WTC11 (cell line): ENCODE measurements at regions not wholly inside any gene's neighbourhood (a gene's known extent, or its start where the extent isn't known, plus 50 kb on each side); places are given as distances from the start of the nearest gene placed in this dataset.

ENCODE experiments used
- ATAC-seq: fragments of 200-7000 bp; cut with Tn5 transposase; 2 replicates; pipeline ENCODE4 v1.10.0; 2021; ENCODE audit warnings: mild to moderate bottlenecking, moderate library complexity
- CTCF ChIA-PET: fragments of 300-600 bp; sonication (Branson Sonifier 250); formaldehyde crosslinking; loops from one replicate; lab custom pipeline; 2021; ENCODE audit warnings: antibody characterized with exemption; lab: Charles Lee
- POLR2A ChIA-PET: fragments of 350-600 bp; sonication (Branson Sonifier 250); formaldehyde crosslinking; loops from one replicate; lab custom pipeline; 2021; ENCODE audit warnings: antibody characterized with exemption; lab: Charles Lee
- DNase-seq: peaks from one replicate; pipeline ENCODE4 v3.0.0; 2021; ENCODE audit warnings: low spot score
- H3K27ac Mint-ChIP-seq: 2 replicates; pipeline ENCODE4 v1.8.0; 2021; ENCODE audit warnings: mixed read lengths
- H3K27me3 Mint-ChIP-seq: 2 replicates; pipeline ENCODE4 v1.8.0; 2021; ENCODE audit warnings: low read depth, mild to moderate bottlenecking, moderate library complexity, mixed read lengths
- H3K36me3 Mint-ChIP-seq: 2 replicates; pipeline ENCODE4 v1.8.0; 2021; ENCODE audit warnings: mixed read lengths
- H3K4me1 Mint-ChIP-seq: 2 replicates; pipeline ENCODE4 v1.8.0; 2022; ENCODE audit warnings: mixed read lengths
- H3K4me3 Mint-ChIP-seq: 2 replicates; pipeline ENCODE4 v1.8.0; 2021; ENCODE audit warnings: mild to moderate bottlenecking, moderate library complexity, mixed read lengths
- H3K9me3 Mint-ChIP-seq: 2 replicates; pipeline ENCODE4 v1.8.0; 2021; ENCODE audit warnings: mixed read lengths
- ATF3 ChIP-seq: sonication (generic); formaldehyde crosslinking; conservative IDR thresholded peaks from 2 replicates; pipeline ENCODE4 v1.8.1; 2022; ENCODE audit warnings: mild to moderate bottlenecking, missing genetic modification reagents
- CREM ChIP-seq: sonication (generic); formaldehyde crosslinking; IDR thresholded peaks from 2 replicates; pipeline ENCODE4 v1.8.1; 2022; ENCODE audit warnings: mild to moderate bottlenecking, missing genetic modification reagents, moderate library complexity
- E2F5 ChIP-seq: sonication (generic); formaldehyde crosslinking; IDR thresholded peaks from 2 replicates; pipeline ENCODE4 v1.8.1; 2022; ENCODE audit warnings: mild to moderate bottlenecking, moderate library complexity, missing genetic modification reagents
- ERG ChIP-seq: fragments of 250-450 bp; sonication (Bioruptor Pico); IDR thresholded peaks from 2 replicates; pipeline ENCODE4 v1.8.0; 2021; ENCODE audit warnings: mild to moderate bottlenecking
- FOXK1 ChIP-seq: sonication (generic); formaldehyde crosslinking; IDR thresholded peaks from 2 replicates; pipeline ENCODE4 v1.8.0; 2022; ENCODE audit warnings: mild to moderate bottlenecking, moderate library complexity, missing genetic modification reagents
- JAZF1 ChIP-seq: fragments of 250-450 bp; sonication (Bioruptor Pico); IDR thresholded peaks from 2 replicates; pipeline ENCODE4 v1.9.0; 2021; ENCODE audit warnings: moderate library complexity, mild to moderate bottlenecking, inconsistent platforms
- NFYB ChIP-seq: sonication (generic); formaldehyde crosslinking; conservative IDR thresholded peaks from 2 replicates; pipeline ENCODE4 v1.8.0; 2022; ENCODE audit warnings: low read depth, missing genetic modification reagents
- NR3C1 ChIP-seq: sonication (generic); formaldehyde crosslinking; conservative IDR thresholded peaks from 2 replicates; pipeline ENCODE4 v1.8.1; 2023; ENCODE audit warnings: low read depth, mild to moderate bottlenecking, missing genetic modification reagents
- PRDM15 ChIP-seq: sonication (generic); formaldehyde crosslinking; IDR thresholded peaks from 2 replicates; pipeline ENCODE4 v1.8.0; 2022; ENCODE audit warnings: missing genetic modification reagents
- RELA ChIP-seq: sonication (generic); formaldehyde crosslinking; IDR thresholded peaks from 2 replicates; pipeline ENCODE4 v1.8.1; 2022; ENCODE audit warnings: missing genetic modification reagents, mild to moderate bottlenecking, borderline replicate concordance
- SP1 ChIP-seq: sonication (generic); formaldehyde crosslinking; conservative IDR thresholded peaks from 2 replicates; pipeline ENCODE4 v1.8.1; 2022; ENCODE audit warnings: missing genetic modification reagents
- TEAD4 ChIP-seq: sonication (generic); formaldehyde crosslinking; IDR thresholded peaks from 2 replicates; pipeline ENCODE4 v1.8.0; 2022; ENCODE audit warnings: mild to moderate bottlenecking, missing genetic modification reagents
- ZBTB21 ChIP-seq: sonication (generic); formaldehyde crosslinking; IDR thresholded peaks from 2 replicates; pipeline ENCODE4 v1.8.1; 2023; ENCODE audit warnings: mild to moderate bottlenecking, missing genetic modification reagents, borderline replicate concordance
- ZBTB43 ChIP-seq: sonication (generic); formaldehyde crosslinking; IDR thresholded peaks from 2 replicates; pipeline ENCODE4 v1.8.1; 2023; ENCODE audit warnings: mild to moderate bottlenecking, missing genetic modification reagents
- ZMAT4 ChIP-seq: fragments of 250-450 bp; sonication (Bioruptor Pico); IDR thresholded peaks from 2 replicates; pipeline ENCODE4 v1.9.0; 2021; ENCODE audit warnings: mild to moderate bottlenecking
- ZNF263 ChIP-seq: sonication (generic); formaldehyde crosslinking; IDR thresholded peaks from 2 replicates; pipeline ENCODE4 v1.8.1; 2022; ENCODE audit warnings: low read depth, mild to moderate bottlenecking, moderate library complexity, missing genetic modification reagents
- ZNF416 ChIP-seq: fragments of 250-450 bp; sonication (Bioruptor Pico); IDR thresholded peaks from 2 replicates; pipeline ENCODE4 v1.9.0; 2021; ENCODE audit warnings: mild to moderate bottlenecking, inconsistent platforms
- ZNF423 ChIP-seq: fragments of 250-450 bp; sonication (Bioruptor Pico); IDR thresholded peaks from 2 replicates; pipeline ENCODE4 v2.1.2; 2022; ENCODE audit warnings: mild to moderate bottlenecking, moderate library complexity
- ZNF532 ChIP-seq: fragments of 250-450 bp; sonication (Bioruptor Pico); IDR thresholded peaks from 2 replicates; pipeline ENCODE4 v1.9.0; 2021; ENCODE audit warnings: mild to moderate bottlenecking, borderline replicate concordance
- ZNF671 ChIP-seq: fragments of 250-450 bp; sonication (Bioruptor Pico); IDR thresholded peaks from 2 replicates; pipeline ENCODE4 v1.8.0; 2021; ENCODE audit warnings: mild to moderate bottlenecking

GRCh38 chr4:15150631-15151030 is 148.3 kb downstream of the CPEB2 start:
- DNase-seq (no peak), ATAC-seq (no peak)
- Mint-ChIP-seq H3K9me3 (peaks cover 23% of the 10 kb centered on the region), H3K4me1 (peaks cover 31% of the 10 kb centered on the region), H3K27ac (peak overlapping the region; percentile 6; the same call in 1 of the 2 replicates), H3K27me3 (no peaks in the 10 kb centered on the region), H3K36me3 (no peaks in the 10 kb centered on the region), H3K4me3 (no peak overlapping the region)
- TF ChIP-seq ZNF532 (no peak), ZNF263 (CRISPR knock-in tag) (no peak), E2F5 (CRISPR knock-in tag) (no peak), TEAD4 (CRISPR knock-in tag) (no peak), ATF3 (CRISPR knock-in tag) (no peak), SP1 (CRISPR knock-in tag) (no peak), ZBTB21 (CRISPR knock-in tag) (no peak), FOXK1 (no peak), JAZF1 (CRISPR knock-in tag) (no peak), ERG (CRISPR knock-in tag) (no peak), NFYB (CRISPR knock-in tag) (no peak), ZNF423 (CRISPR knock-in tag) (no peak), ZMAT4 (CRISPR knock-in tag) (no peak), ZNF416 (CRISPR knock-in tag) (no peak), ZBTB43 (CRISPR knock-in tag) (no peak)
- CTCF ChIA-PET: no interaction called here
- POLR2A ChIA-PET: no interaction called here

GRCh38 chr4:15151033-15151432 is 148.8 kb downstream of the CPEB2 start:
- no peak for ATAC-seq
- ChIA-PET POLR2A (no interaction called here), CTCF (no interaction called here)
- H3K9me3 Mint-ChIP-seq: peaks cover 27% of the 10 kb centered on the region
- H3K4me1 Mint-ChIP-seq: peaks cover 31% of the 10 kb centered on the region
- H3K27ac Mint-ChIP-seq: no peak overlapping the region
- no peak for DNase-seq
- no peak overlapping the region for H3K4me3 Mint-ChIP-seq
- no peaks in the 10 kb centered on the region for H3K36me3 Mint-ChIP-seq
- H3K27me3 Mint-ChIP-seq: no peaks in the 10 kb centered on the region
- no peak for TF ChIP-seq ZNF263 (CRISPR knock-in tag)
- no peak for TF ChIP-seq PRDM15 (CRISPR knock-in tag)
- no peak for TF ChIP-seq ZNF671 (CRISPR knock-in tag)
- no peak for TF ChIP-seq CREM
- no peak for TF ChIP-seq ZBTB21 (CRISPR knock-in tag)
- TF ChIP-seq NR3C1 (CRISPR knock-in tag): no peak
- TF ChIP-seq RELA (CRISPR knock-in tag): no peak
- no peak for TF ChIP-seq ZBTB43 (CRISPR knock-in tag)
